ENCODE measurements at regions not wholly inside any gene's neighbourhood (a gene's known extent, or its start where the extent isn't known, plus 50 kb on each side); places are given as distances from the start of the nearest gene placed in this dataset.
"Not testable (repeated sequence)": the region's sequence is repeated elsewhere in the genome, so short reads cannot be mapped to it uniquely, and the experiment has no call there.

- Mint-ChIP-seq H3K9me3 (peaks cover 5% of the 10 kb centered on the region), H3K4me3 (no peak overlapping the region), H3K27ac (no peak overlapping the region), H3K27me3 (no peaks in the 10 kb centered on the region), H3K4me1 (no peaks in the 10 kb centered on the region), H3K36me3 (no peaks in the 10 kb centered on the region)
- no peak for DNase-seq
- POLR2A ChIA-PET: no interaction called here
- no peak for ATAC-seq (ENCODE audit: low read depth)
These were observed 58.3 kb downstream of the PDHA2 start for GRCh38 chr4:95898226-95898625.

- POLR2A ChIA-PET: no interaction called here
- DNase-seq (no peak), ATAC-seq (ENCODE audit: low read depth) (no peak)
- Mint-ChIP-seq H3K4me3 (no peak overlapping the region), H3K4me1 (no peaks in the 10 kb centered on the region), H3K27me3 (no peaks in the 10 kb centered on the region), H3K27ac (no peak overlapping the region), H3K9me3 (no peaks in the 10 kb centered on the region), H3K36me3 (no peaks in the 10 kb centered on the region)
These were observed 69.3 kb downstream of the PDHA2 start for GRCh38 chr4:95909211-95909610.

DNA sequence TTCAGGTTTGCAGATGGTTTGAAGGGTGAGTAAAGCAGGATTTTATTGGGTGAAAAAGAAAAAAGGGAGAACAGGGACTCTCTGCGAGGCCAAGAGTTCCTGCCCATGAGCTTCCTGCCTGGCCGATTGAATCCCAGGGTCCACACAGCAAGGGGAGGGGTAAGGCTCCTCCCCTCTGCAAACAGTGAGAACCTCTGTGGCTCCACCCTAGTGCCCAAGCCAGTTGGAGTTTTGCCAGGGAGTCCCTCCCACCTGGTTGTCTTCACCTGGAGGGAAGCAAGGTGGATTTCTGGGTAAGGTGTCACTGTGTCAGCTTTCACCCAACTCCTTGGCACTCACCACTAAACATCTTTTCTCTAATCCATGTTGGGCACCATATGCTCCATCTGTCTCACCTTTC, 70.9 kb downstream of the PDHA2 start:
- ATAC-seq (ENCODE audit: low read depth) (no peak), DNase-seq (no peak)
- no peaks in the 10 kb centered on the region for H3K9me3 Mint-ChIP-seq
- POLR2A ChIA-PET: no interaction called here
- no peaks in the 10 kb centered on the region for H3K27me3 Mint-ChIP-seq
- no peaks in the 10 kb centered on the region for H3K36me3 Mint-ChIP-seq
- H3K27ac Mint-ChIP-seq: no peak overlapping the region
- H3K4me3 Mint-ChIP-seq: no peak overlapping the region
- H3K4me1 Mint-ChIP-seq: no peaks in the 10 kb centered on the region

- Mint-ChIP-seq H3K4me1 (no peaks in the 10 kb centered on the region), H3K27ac (no peak overlapping the region), H3K27me3 (no peaks in the 10 kb centered on the region), H3K4me3 (no peak overlapping the region), H3K9me3 (no peaks in the 10 kb centered on the region), H3K36me3 (no peaks in the 10 kb centered on the region)
- no peak for ATAC-seq (ENCODE audit: low read depth)
- POLR2A ChIA-PET: no interaction called here
- no peak for DNase-seq
These were observed 81.6 kb downstream of the PDHA2 start for GRCh38 chr4:95921470-95921869.

GRCh38 chr4:95929448-95930064, 89.7 kb downstream of the PDHA2 start:
- Mint-ChIP-seq H3K4me3 (no peak overlapping the region), H3K9me3 (peaks cover 3% of the 10 kb centered on the region), H3K27ac (no peak overlapping the region), H3K36me3 (no peaks in the 10 kb centered on the region), H3K4me1 (no peaks in the 10 kb centered on the region), H3K27me3 (no peaks in the 10 kb centered on the region)
- ATAC-seq (ENCODE audit: low read depth) (no peak), DNase-seq (no peak)
- POLR2A ChIA-PET: no interaction called here

GRCh38 chr4:95939141-95939540, 99.2 kb downstream of the PDHA2 start:
- no peak for DNase-seq
- no peak for ATAC-seq (ENCODE audit: low read depth)
- Mint-ChIP-seq H3K4me3 (no peak overlapping the region), H3K4me1 (no peaks in the 10 kb centered on the region), H3K27me3 (no peaks in the 10 kb centered on the region), H3K9me3 (no peaks in the 10 kb centered on the region), H3K36me3 (no peaks in the 10 kb centered on the region), H3K27ac (no peak overlapping the region)
- POLR2A ChIA-PET: no interaction called here

- H3K9me3 Mint-ChIP-seq: peaks cover 4% of the 10 kb centered on the region
- no peaks in the 10 kb centered on the region for H3K4me1 Mint-ChIP-seq
- DNase-seq: no peak
- H3K36me3 Mint-ChIP-seq: no peaks in the 10 kb centered on the region
- POLR2A ChIA-PET: no interaction called here
- ATAC-seq (ENCODE audit: low read depth): no peak
- H3K27me3 Mint-ChIP-seq: no peaks in the 10 kb centered on the region
- no peak overlapping the region for H3K27ac Mint-ChIP-seq
- H3K4me3 Mint-ChIP-seq: no peak overlapping the region
These were observed 109.4 kb downstream of the PDHA2 start for GRCh38 chr4:95949136-95949765.

- H3K27ac Mint-ChIP-seq: no peak overlapping the region
- H3K4me3 Mint-ChIP-seq: no peak overlapping the region
- DNase-seq (no peak), ATAC-seq (ENCODE audit: low read depth) (no peak)
- H3K9me3 Mint-ChIP-seq: peaks cover 4% of the 10 kb centered on the region
- H3K27me3 Mint-ChIP-seq: peaks cover 2% of the 10 kb centered on the region
- no peaks in the 10 kb centered on the region for H3K4me1 Mint-ChIP-seq
- H3K36me3 Mint-ChIP-seq: no peaks in the 10 kb centered on the region
- POLR2A ChIA-PET: no interaction called here
These were observed 109.9 kb downstream of the PDHA2 start for GRCh38 chr4:95949808-95950207.

DNA sequence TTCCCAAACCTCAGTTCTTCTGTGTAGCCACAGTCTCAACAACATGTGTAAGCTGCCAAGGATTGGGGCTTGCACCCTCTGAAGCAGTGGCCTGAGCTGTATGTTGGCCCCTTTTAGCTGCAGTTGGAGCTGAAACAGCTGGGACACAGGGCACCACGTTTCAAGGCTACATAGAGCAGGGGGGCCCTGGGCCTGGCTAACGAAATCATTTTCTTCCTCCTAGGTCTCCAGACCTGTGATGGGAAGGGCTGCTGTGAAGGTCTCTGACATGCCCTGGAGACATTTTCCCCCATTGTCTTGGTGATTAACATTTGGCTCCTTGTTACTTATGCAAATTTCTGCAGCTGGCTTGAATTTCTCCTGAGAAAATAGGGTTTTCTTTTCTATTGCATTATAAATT, 112.6 kb downstream of the PDHA2 start:
- H3K36me3 Mint-ChIP-seq; H3K27ac Mint-ChIP-seq; H3K4me3 Mint-ChIP-seq; DNase-seq; H3K4me1 Mint-ChIP-seq; ATAC-seq (ENCODE audit: low read depth); H3K27me3 Mint-ChIP-seq; H3K9me3 Mint-ChIP-seq; POLR2A ChIA-PET: not testable (repeated sequence)

GRCh38 chr4:95956094-95956493, 116.2 kb downstream of the PDHA2 start:
- H3K27me3 Mint-ChIP-seq: peaks cover 2% of the 10 kb centered on the region
- no peaks in the 10 kb centered on the region for H3K4me1 Mint-ChIP-seq
- no peaks in the 10 kb centered on the region for H3K36me3 Mint-ChIP-seq

GRCh38 chr4:95957054-95957453, 117.2 kb downstream of the PDHA2 start:
- H3K27me3 Mint-ChIP-seq: peaks cover 2% of the 10 kb centered on the region
- no peak for ATAC-seq (ENCODE audit: low read depth)
- peaks cover 1% of the 10 kb centered on the region for H3K9me3 Mint-ChIP-seq
- DNase-seq: no peak
- no peaks in the 10 kb centered on the region for H3K4me1 Mint-ChIP-seq
- H3K4me3 Mint-ChIP-seq: no peak overlapping the region
- H3K27ac Mint-ChIP-seq: no peak overlapping the region
- H3K36me3 Mint-ChIP-seq: no peaks in the 10 kb centered on the region
- POLR2A ChIA-PET: no interaction called here

More at GRCh38 chr4:95956094-95956493, 116.2 kb downstream of the PDHA2 start:
- no peak for DNase-seq
- Mint-ChIP-seq H3K9me3 (peaks cover 2% of the 10 kb centered on the region), H3K27ac (no peak overlapping the region), H3K4me3 (no peak overlapping the region)
- ATAC-seq (ENCODE audit: low read depth): no peak
- POLR2A ChIA-PET: no interaction called here

DNA sequence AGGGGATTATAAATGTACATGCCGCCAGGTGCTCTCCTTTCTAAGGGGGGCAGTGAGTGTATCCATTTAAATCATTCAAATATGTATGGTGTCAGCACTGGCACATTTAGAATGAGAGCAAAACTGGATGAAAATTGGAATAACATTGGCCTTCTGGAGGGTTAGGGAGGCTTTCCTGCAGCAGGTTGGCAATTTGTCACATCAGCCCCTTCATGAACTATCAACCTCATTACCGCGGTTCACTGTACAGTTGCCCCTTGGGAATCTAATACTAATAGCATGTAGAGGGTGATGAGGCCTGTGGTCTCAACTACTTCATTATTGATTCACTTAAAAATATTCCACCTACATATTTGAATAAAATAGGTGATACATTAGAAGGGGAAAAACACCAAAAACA, 117.9 kb downstream of the PDHA2 start:
- Mint-ChIP-seq H3K9me3 (peaks cover 1% of the 10 kb centered on the region), H3K4me1 (no peaks in the 10 kb centered on the region), H3K4me3 (no peak overlapping the region), H3K27ac (no peak overlapping the region), H3K36me3 (no peaks in the 10 kb centered on the region), H3K27me3 (peaks cover 2% of the 10 kb centered on the region)
- DNase-seq: no peak
- POLR2A ChIA-PET: no interaction called here
- ATAC-seq (ENCODE audit: low read depth): no peak

GRCh38 chr4:95959182-95959581, 119.3 kb downstream of the PDHA2 start:
- Mint-ChIP-seq H3K4me1 (no peaks in the 10 kb centered on the region), H3K9me3 (no peaks in the 10 kb centered on the region), H3K27ac (no peak overlapping the region), H3K27me3 (peaks cover 2% of the 10 kb centered on the region), H3K4me3 (no peak overlapping the region), H3K36me3 (no peaks in the 10 kb centered on the region)
- no peak for ATAC-seq (ENCODE audit: low read depth)
- POLR2A ChIA-PET: no interaction called here
- DNase-seq: no peak

- Mint-ChIP-seq H3K4me1 (no peaks in the 10 kb centered on the region), H3K27ac (no peak overlapping the region), H3K9me3 (no peaks in the 10 kb centered on the region)
These were observed 119.7 kb downstream of the PDHA2 start for GRCh38 chr4:95959633-95960032.

More at GRCh38 chr4:95959633-95960032, 119.7 kb downstream of the PDHA2 start:
- ATAC-seq (ENCODE audit: low read depth): no peak
- Mint-ChIP-seq H3K36me3 (no peaks in the 10 kb centered on the region), H3K27me3 (peaks cover 2% of the 10 kb centered on the region), H3K4me3 (no peak overlapping the region)
- POLR2A ChIA-PET: no interaction called here
- no peak for DNase-seq

Data from activated naive CD8-positive, alpha-beta T cell treated with anti-CD3 and anti-CD28 coated beads, Interleukin-2, amount 10 ng/mL, durations not matched to agents 7 days and 5 days (primary cell).